OCI-LY7 (cell line): ENCODE measurements at regions not wholly inside any gene's neighbourhood (a gene's known extent, or its start where the extent isn't known, plus 50 kb on each side); places are given as distances from the start of the nearest gene placed in this dataset.

Source experiments
- EZH2phosphoT487 ChIP-seq: fragments of 200-600 bp; sonication (generic); IDR thresholded peaks from 2 replicates; pipeline ENCODE4 v1.6.1; 2018; ENCODE audit warnings: low read depth, borderline replicate concordance, mild to moderate bottlenecking, mixed run types, antibody characterized with exemption, low read length, moderate library complexity, mixed read lengths
- TF ChIP-seq, protein P1 (sequence below): fragments of 200-600 bp; sonication (generic); conservative IDR thresholded peaks from 2 replicates; pipeline ENCODE4 v1.5.1; 2014; ENCODE audit warnings: mild to moderate bottlenecking, antibody characterized with exemption, low read length, moderate library complexity, mixed read lengths

DNA sequence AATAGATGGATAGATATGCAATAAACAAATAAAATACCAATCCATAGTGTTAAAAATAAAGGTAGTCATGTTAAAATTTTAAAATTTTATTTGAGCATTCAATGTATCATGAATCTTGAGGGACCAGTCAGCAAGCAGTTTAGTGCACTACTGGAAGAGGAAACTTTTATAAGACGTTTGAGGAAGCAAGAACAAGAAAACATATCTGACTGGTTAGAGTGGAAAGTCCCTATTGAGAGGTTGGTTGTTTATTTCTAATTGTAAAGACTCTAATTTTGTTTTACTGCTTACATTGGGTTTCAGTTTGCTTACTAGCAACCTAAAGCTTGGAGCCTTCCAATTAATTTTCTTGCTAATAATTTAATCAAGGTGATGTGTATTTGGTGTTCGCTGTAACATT, 786.2 kb downstream of the RAB28 start:
- TF ChIP-seq, protein P1, sequence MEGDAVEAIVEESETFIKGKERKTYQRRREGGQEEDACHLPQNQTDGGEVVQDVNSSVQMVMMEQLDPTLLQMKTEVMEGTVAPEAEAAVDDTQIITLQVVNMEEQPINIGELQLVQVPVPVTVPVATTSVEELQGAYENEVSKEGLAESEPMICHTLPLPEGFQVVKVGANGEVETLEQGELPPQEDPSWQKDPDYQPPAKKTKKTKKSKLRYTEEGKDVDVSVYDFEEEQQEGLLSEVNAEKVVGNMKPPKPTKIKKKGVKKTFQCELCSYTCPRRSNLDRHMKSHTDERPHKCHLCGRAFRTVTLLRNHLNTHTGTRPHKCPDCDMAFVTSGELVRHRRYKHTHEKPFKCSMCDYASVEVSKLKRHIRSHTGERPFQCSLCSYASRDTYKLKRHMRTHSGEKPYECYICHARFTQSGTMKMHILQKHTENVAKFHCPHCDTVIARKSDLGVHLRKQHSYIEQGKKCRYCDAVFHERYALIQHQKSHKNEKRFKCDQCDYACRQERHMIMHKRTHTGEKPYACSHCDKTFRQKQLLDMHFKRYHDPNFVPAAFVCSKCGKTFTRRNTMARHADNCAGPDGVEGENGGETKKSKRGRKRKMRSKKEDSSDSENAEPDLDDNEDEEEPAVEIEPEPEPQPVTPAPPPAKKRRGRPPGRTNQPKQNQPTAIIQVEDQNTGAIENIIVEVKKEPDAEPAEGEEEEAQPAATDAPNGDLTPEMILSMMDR = no peak
- TF ChIP-seq EZH2phosphoT487 = no peak
